DOHH2 (cell line): ENCODE measurements at regions not wholly inside any gene's neighbourhood (a gene's known extent, or its start where the extent isn't known, plus 50 kb on each side); places are given as distances from the start of the nearest gene placed in this dataset.

ENCODE experiments used
- EZH2phosphoT487 ChIP-seq: fragments of 200-600 bp; sonication (generic); IDR thresholded peaks from 2 replicates; pipeline ENCODE4 v1.6.1; 2017; ENCODE audit warnings: borderline replicate concordance, mild to moderate bottlenecking, antibody characterized with exemption, low read length, moderate library complexity, mixed read lengths
- TF ChIP-seq, protein P1 (sequence below): fragments of 200-600 bp; sonication (generic); IDR thresholded peaks from one replicate; pipeline ENCODE4 v1.5.1; 2014; ENCODE audit warnings: antibody characterized with exemption, mild to moderate bottlenecking, low read depth, low read length; ENCODE audit not compliant: poor library complexity, severe bottlenecking

DNA sequence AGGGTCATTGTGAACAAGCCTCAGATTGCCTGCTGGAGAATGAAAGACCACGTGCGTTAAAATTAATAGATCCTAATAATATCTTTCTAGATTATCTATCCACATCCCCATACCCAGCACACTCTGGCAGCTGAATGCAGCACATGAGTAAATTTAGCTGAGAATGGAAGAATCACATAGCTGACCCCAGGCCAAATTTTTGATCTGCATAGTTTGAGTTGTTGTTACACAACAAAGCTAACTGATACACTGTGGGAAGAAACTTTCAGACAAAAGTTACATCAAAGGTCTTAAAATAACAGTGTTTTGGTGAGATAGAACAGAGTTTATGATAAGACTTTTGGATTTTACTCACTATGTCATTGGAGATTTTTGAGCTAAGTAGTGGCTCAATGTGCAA is 72.4 kb upstream of the ANXA10 start:
- TF ChIP-seq, protein P1, sequence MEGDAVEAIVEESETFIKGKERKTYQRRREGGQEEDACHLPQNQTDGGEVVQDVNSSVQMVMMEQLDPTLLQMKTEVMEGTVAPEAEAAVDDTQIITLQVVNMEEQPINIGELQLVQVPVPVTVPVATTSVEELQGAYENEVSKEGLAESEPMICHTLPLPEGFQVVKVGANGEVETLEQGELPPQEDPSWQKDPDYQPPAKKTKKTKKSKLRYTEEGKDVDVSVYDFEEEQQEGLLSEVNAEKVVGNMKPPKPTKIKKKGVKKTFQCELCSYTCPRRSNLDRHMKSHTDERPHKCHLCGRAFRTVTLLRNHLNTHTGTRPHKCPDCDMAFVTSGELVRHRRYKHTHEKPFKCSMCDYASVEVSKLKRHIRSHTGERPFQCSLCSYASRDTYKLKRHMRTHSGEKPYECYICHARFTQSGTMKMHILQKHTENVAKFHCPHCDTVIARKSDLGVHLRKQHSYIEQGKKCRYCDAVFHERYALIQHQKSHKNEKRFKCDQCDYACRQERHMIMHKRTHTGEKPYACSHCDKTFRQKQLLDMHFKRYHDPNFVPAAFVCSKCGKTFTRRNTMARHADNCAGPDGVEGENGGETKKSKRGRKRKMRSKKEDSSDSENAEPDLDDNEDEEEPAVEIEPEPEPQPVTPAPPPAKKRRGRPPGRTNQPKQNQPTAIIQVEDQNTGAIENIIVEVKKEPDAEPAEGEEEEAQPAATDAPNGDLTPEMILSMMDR, result no peak
- no peak for TF ChIP-seq EZH2phosphoT487
